SK-N-MC (cell line): ENCODE measurements at regions not wholly inside any gene's neighbourhood (a gene's known extent, or its start where the extent isn't known, plus 50 kb on each side); places are given as distances from the start of the nearest gene placed in this dataset.

Experiments used
- DNase-seq: peaks from one replicate; pipeline ENCODE4 v3.0.0-alpha.2; 2011; ENCODE audit warnings: low read depth, low spot score
- H3K27ac ChIP-seq: fragments of 200-600 bp; sonication (generic); 2 replicates; pipeline ENCODE4 v1.5.1; 2016; ENCODE audit warnings: mixed run types
- H3K36me3 ChIP-seq: fragments of 200-600 bp; sonication (generic); 2 replicates; pipeline ENCODE4 v1.6.1; 2017; ENCODE audit warnings: antibody characterized with exemption, low read length, mixed read lengths; ENCODE audit not compliant: insufficient read depth
- H3K4me3 ChIP-seq: fragments of 200-600 bp; sonication (generic); 2 replicates; pipeline ENCODE4 v1.5.1; 2016
- H3K9ac ChIP-seq: fragments of 200-600 bp; sonication (generic); 2 replicates; pipeline ENCODE4 v1.8.0; 2017; ENCODE audit warnings: mixed run types, mixed read lengths; ENCODE audit not compliant: insufficient read length
- H3K9me3 ChIP-seq: fragments of 200-600 bp; sonication (generic); 2 replicates; pipeline ENCODE4 v1.6.1; 2017; ENCODE audit warnings: low read depth, mild to moderate bottlenecking, antibody characterized with exemption, low read length, moderate library complexity, mixed read lengths
- EZH2 ChIP-seq: fragments of 200-600 bp; sonication (generic); IDR thresholded peaks from one replicate; pipeline ENCODE4 v1.6.1; 2017; ENCODE audit warnings: antibody characterized with exemption
- FOXP2 ChIP-seq: optimal IDR thresholded peaks from 2 replicates; pipeline ENCODE3; 2011; ENCODE audit warnings: mild to moderate bottlenecking, moderate library complexity; ENCODE audit not compliant: insufficient read depth; ENCODE audit errors: extremely low read length, control extremely low read depth
- POLR2AphosphoS5 ChIP-seq: IDR thresholded peaks from 2 replicates; pipeline ENCODE4 v1.6.1; 2012; ENCODE audit warnings: mild to moderate bottlenecking, low read depth, low read length, borderline replicate concordance

GRCh38 chr5:42321785-42322184, 101.5 kb upstream of the GHR start:
- Histone ChIP-seq H3K27ac (no peak overlapping the region), H3K9me3 (no peaks in the 10 kb centered on the region)
- no peak for TF ChIP-seq FOXP2
- no peak for TF ChIP-seq EZH2
- TF ChIP-seq POLR2AphosphoS5, result no peak

GRCh38 chr5:42337143-42337542, 86.1 kb upstream of the GHR start:
- TF ChIP-seq POLR2AphosphoS5, result no peak
- TF ChIP-seq FOXP2, result no peak
- TF ChIP-seq EZH2, result no peak
- DNase-seq, result no peak
- Histone ChIP-seq H3K36me3 (no peaks in the 10 kb centered on the region), H3K4me3 (no peak overlapping the region), H3K9ac (no peak overlapping the region), H3K27ac (no peak overlapping the region), H3K9me3 (peaks cover 5% of the 10 kb centered on the region; the same call in 1 of the 2 replicates)

More at GRCh38 chr5:42321785-42322184, 101.5 kb upstream of the GHR start:
- Histone ChIP-seq H3K4me3 (no peak overlapping the region), H3K9ac (no peak overlapping the region), H3K36me3 (no peaks in the 10 kb centered on the region)
- no peak for DNase-seq

GRCh38 chr5:42337607-42338006, 85.6 kb upstream of the GHR start:
- no peak for DNase-seq
- Histone ChIP-seq H3K36me3 (no peaks in the 10 kb centered on the region), H3K4me3 (no peak overlapping the region), H3K9me3 (peaks cover 5% of the 10 kb centered on the region; the same call in 1 of the 2 replicates), H3K9ac (no peak overlapping the region), H3K27ac (no peak overlapping the region)
- no peak for TF ChIP-seq POLR2AphosphoS5
- no peak for TF ChIP-seq EZH2
- no peak for TF ChIP-seq FOXP2

- DNase-seq, result no peak
- H3K36me3 ChIP-seq, result no peaks in the 10 kb centered on the region
- no peak overlapping the region for H3K27ac ChIP-seq
- no peak for TF ChIP-seq FOXP2
- no peak for TF ChIP-seq EZH2
- TF ChIP-seq POLR2AphosphoS5, result no peak
- no peak overlapping the region for H3K9ac ChIP-seq
- no peak overlapping the region for H3K4me3 ChIP-seq
- peaks cover 5% of the 10 kb centered on the region; the same call in 1 of the 2 replicates for H3K9me3 ChIP-seq
These were observed 85.1 kb upstream of the GHR start for GRCh38 chr5:42338136-42338535.

DNA sequence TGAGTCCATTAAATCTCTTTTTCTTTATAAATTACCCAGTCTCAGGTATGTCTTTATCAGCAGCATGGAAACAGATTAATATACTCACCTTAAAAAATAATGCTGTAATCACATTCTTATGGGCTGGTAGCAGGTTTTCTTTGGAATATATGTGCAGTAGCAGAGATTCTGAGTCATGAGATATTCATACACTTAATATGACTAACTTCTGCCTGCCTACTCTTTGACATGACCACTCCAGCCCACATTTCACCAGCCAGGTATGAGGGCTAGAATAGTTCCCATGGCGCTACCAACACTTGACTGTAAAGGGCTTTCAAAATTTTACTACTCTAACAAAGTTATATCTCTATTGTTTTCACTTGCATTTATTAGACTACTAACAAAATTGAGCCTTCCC, 74.1 kb upstream of the GHR start:
- Histone ChIP-seq H3K27ac (no peak overlapping the region), H3K36me3 (no peaks in the 10 kb centered on the region), H3K4me3 (no peak overlapping the region), H3K9ac (no peak overlapping the region), H3K9me3 (peaks cover 3% of the 10 kb centered on the region; the same call in 1 of the 2 replicates)
- no peak for DNase-seq
- TF ChIP-seq POLR2AphosphoS5, result no peak
- no peak for TF ChIP-seq EZH2
- no peak for TF ChIP-seq FOXP2

DNA sequence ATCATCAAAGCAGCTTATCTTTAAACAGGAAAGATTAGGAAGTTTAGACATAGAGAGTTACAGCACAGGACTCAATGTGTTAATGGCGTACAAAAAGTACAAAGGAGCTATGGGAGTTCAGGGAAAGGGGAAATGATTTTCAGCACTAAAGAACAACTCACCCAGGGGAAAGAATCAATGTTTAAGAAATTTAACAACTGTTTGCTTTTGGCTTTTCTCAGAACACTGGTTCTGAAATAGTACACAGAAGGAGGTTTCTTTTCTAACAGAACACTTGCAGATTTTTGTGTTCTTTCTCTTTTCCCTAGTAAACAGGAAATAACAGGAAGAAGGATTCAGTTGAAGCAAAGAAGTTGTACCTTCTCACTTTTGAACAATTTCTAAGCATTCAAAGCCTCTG, 71.3 kb upstream of the GHR start:
- H3K9ac ChIP-seq, result no peak overlapping the region
- TF ChIP-seq FOXP2 (no peak), POLR2AphosphoS5 (no peak), EZH2 (no peak)
- H3K27ac ChIP-seq, result no peak overlapping the region
- no peak for DNase-seq
- peaks cover 3% of the 10 kb centered on the region; the same call in 1 of the 2 replicates for H3K9me3 ChIP-seq
- no peak overlapping the region for H3K4me3 ChIP-seq
- no peaks in the 10 kb centered on the region for H3K36me3 ChIP-seq

DNA sequence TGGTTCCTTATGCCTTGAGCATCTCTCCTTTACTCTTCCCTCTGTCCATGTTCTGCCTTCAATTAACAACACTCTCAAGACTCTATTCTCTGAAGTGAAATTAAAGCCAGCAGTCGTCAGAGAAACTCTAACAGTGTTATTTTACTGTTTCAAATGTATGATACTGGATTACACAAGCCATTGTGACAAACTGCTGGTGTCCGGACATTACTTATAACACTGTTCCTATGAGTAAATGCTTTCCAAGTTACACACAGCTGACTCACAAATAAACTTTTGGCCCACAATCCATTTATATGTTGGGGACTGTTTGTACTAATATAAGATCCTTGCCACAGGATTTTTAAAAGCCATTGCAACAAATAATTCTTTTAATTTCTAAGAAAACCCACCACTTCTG, 63.2 kb upstream of the GHR start:
- no peak for DNase-seq
- TF ChIP-seq POLR2AphosphoS5, result no peak
- no peak for TF ChIP-seq EZH2
- no peak for TF ChIP-seq FOXP2
- H3K27ac ChIP-seq, result no peak overlapping the region

GRCh38 chr5:42360616-42361314, 62.5 kb upstream of the GHR start:
- Histone ChIP-seq H3K27ac (no peak overlapping the region), H3K9ac (no peak overlapping the region), H3K36me3 (no peaks in the 10 kb centered on the region), H3K9me3 (no peaks in the 10 kb centered on the region), H3K4me3 (no peak overlapping the region)
- TF ChIP-seq EZH2 (no peak), POLR2AphosphoS5 (no peak), FOXP2 (no peak)
- DNase-seq, result no peak

More for the DNA sequence above, 63.2 kb upstream of the GHR start:
- Histone ChIP-seq H3K9ac (no peak overlapping the region), H3K9me3 (no peaks in the 10 kb centered on the region), H3K36me3 (no peaks in the 10 kb centered on the region), H3K4me3 (no peak overlapping the region)

DNA sequence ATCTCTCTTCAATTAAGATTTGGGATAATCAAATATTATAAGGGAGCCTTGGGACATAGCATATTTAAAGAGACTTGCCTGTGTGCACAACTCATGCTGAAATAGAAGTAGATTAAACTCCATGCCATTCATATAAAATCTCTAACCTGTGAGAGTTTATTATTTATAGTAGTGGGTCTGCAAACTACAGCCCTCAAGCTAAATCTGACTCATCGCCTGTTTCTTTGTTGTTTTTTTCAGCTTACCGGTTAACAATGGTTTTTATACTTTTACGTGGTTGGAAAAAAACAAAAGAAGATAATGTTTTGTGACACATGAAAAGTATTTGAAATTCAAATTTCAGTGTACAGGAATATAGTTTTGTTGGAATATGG, 61.9 kb upstream of the GHR start:
- H3K4me3 ChIP-seq, result no peak overlapping the region
- no peaks in the 10 kb centered on the region for H3K9me3 ChIP-seq
- DNase-seq, result no peak
- H3K9ac ChIP-seq, result no peak overlapping the region
- no peak for TF ChIP-seq EZH2
- no peak for TF ChIP-seq FOXP2
- TF ChIP-seq POLR2AphosphoS5, result no peak
- no peak overlapping the region for H3K27ac ChIP-seq
- H3K36me3 ChIP-seq, result no peaks in the 10 kb centered on the region
